SK-N-SH (cell line): ENCODE measurements at regions not wholly inside any gene's neighbourhood (a gene's known extent, or its start where the extent isn't known, plus 50 kb on each side); places are given as distances from the start of the nearest gene placed in this dataset.

Experiments used
- CTCF ChIA-PET: fragments of 300-600, 350-600 bp; formaldehyde crosslinking; extraction: SDS; loops from one replicate; lab custom pipeline; 2021; lab: Yijun Ruan, JAX
- POLR2A ChIA-PET: fragments of 350-600 bp; sonication (Branson Sonifier 250); formaldehyde crosslinking; extraction: SDS; loops from one replicate; lab custom pipeline; 2020; ENCODE audit warnings: antibody characterized with exemption, inconsistent platforms; lab: Yijun Ruan, JAX
- DNase-seq: peaks from one replicate; pipeline ENCODE4 v3.0.0; 2012
- H2AFZ ChIP-seq: fragments of 200-600 bp; sonication (generic); 2 replicates; pipeline ENCODE4 v1.8.1; 2016; ENCODE audit warnings: antibody characterized with exemption, mild to moderate bottlenecking, low read depth
- H3F3A ChIP-seq: fragments of 200-600 bp; sonication (generic); replicated peaks from 2 replicates; pipeline ENCODE3; 2016; ENCODE audit warnings: antibody characterized with exemption, mild to moderate bottlenecking; ENCODE audit not compliant: insufficient read depth
- H3K27ac ChIP-seq, 2 experiments: fragments of 200-500 bp in 1 of 2; fragments of 200-600 bp in 1 of 2; sonication (Bioruptor generic) in 1 of 2; sonication (generic), shearing (Covaris generic) in 1 of 2; 2 replicates each; pipeline versions ENCODE4 v1.5.1 to v1.6.1; 2014 to 2016; ENCODE audit warnings: low read depth in 2 of 2, inconsistent platforms in 1 of 2, low read length in 1 of 2, mild to moderate bottlenecking in 1 of 2, mixed read lengths in 1 of 2
- H3K27me3 ChIP-seq: fragments of 200-600 bp; sonication (generic), shearing (Covaris generic); 2 replicates; pipeline ENCODE4 v1.6.1; 2016; ENCODE audit warnings: mixed run types; ENCODE audit not compliant: insufficient read depth
- H3K36me3 ChIP-seq, 2 experiments: fragments of 200-500 bp in 1 of 2; fragments of 200-600 bp in 1 of 2; sonication (Bioruptor generic) in 1 of 2; sonication (generic) in 1 of 2; replicated peaks in 1 of 2; 2 replicates each; pipeline versions ENCODE3 to v1.5.1; 2014 to 2016; ENCODE audit warnings: low read length in 1 of 2, mild to moderate bottlenecking in 1 of 2; ENCODE audit not compliant: insufficient read depth in 2 of 2, control insufficient read depth in 1 of 2
- H3K4me1 ChIP-seq, 2 experiments: fragments of 200-500 bp in 1 of 2; fragments of 200-600 bp in 1 of 2; sonication (Bioruptor generic) in 1 of 2; sonication (generic), shearing (Covaris generic) in 1 of 2; 2 replicates each; pipeline versions ENCODE4 v1.5.1 to v1.6.1; 2014 to 2016; ENCODE audit warnings: low read depth in 1 of 2, low read length in 1 of 2, mixed run types in 1 of 2; ENCODE audit not compliant: insufficient read depth in 2 of 2, control insufficient read depth in 1 of 2
- H3K4me2 ChIP-seq: fragments of 200-600 bp; sonication (generic), shearing (Covaris generic); 2 replicates; pipeline ENCODE4 v1.6.1; 2017; ENCODE audit warnings: mixed run types
- H3K4me3 ChIP-seq, 2 experiments: fragments of 200-500 bp in 1 of 2; fragments of 200-600 bp in 1 of 2; sonication (Bioruptor generic) in 1 of 2; sonication (generic), shearing (Covaris generic) in 1 of 2; 2 replicates each; pipeline versions ENCODE4 v1.5.1 to v1.8.1; 2014 to 2016; ENCODE audit warnings: low read depth in 2 of 2, inconsistent platforms in 1 of 2, low read length in 1 of 2, mild to moderate bottlenecking in 1 of 2, mixed read lengths in 1 of 2, moderate library complexity in 1 of 2
- H3K79me2 ChIP-seq: fragments of 200-600 bp; sonication (generic); 2 replicates; pipeline ENCODE4 v1.8.1; 2017; ENCODE audit warnings: mild to moderate bottlenecking; ENCODE audit not compliant: insufficient read depth
- H3K9ac ChIP-seq: fragments of 200-600 bp; sonication (generic); 2 replicates; pipeline ENCODE4 v1.6.1; 2017; ENCODE audit warnings: mixed run types
- H3K9me2 ChIP-seq: fragments of 200-600 bp; sonication (generic); 2 replicates; pipeline ENCODE4 v1.6.1; 2017; ENCODE audit warnings: mixed run types
- H3K9me3 ChIP-seq: fragments of 200-600 bp; sonication (generic); 2 replicates; pipeline ENCODE4 v1.6.1; 2017; ENCODE audit warnings: mixed run types, mild to moderate bottlenecking, moderate library complexity
- H4K20me1 ChIP-seq: fragments of 200-600 bp; sonication (generic); 2 replicates; pipeline ENCODE4 v1.6.1; 2017; ENCODE audit warnings: mild to moderate bottlenecking, mixed run types; ENCODE audit not compliant: insufficient read depth
- CTCF ChIP-seq: fragments of 200-600 bp; sonication (generic); IDR thresholded peaks from 2 replicates; pipeline ENCODE4 v1.6.1; 2017; ENCODE audit warnings: antibody characterized with exemption, mild to moderate bottlenecking, moderate library complexity
- ELF1 ChIP-seq: IDR thresholded peaks from 2 replicates; pipeline ENCODE4 v1.4.0; 2012
- EP300 ChIP-seq, 2 experiments: IDR thresholded peaks; 2 replicates each; pipeline versions ENCODE4 v1.4.0 to v1.6.1; 2012; ENCODE audit warnings: borderline replicate concordance in 1 of 2, low read depth in 1 of 2, low read length in 1 of 2
- FOXM1 ChIP-seq: IDR thresholded peaks from 2 replicates; pipeline ENCODE4 v1.4.0; 2012; ENCODE audit warnings: low read depth, mild to moderate bottlenecking
- MXI1 ChIP-seq: IDR thresholded peaks from 2 replicates; pipeline ENCODE4 v1.6.1; 2012; ENCODE audit warnings: mild to moderate bottlenecking, low read depth, low read length, improper control_type of control experiment
- NRF1 ChIP-seq: IDR thresholded peaks from 2 replicates; pipeline ENCODE4 v1.6.1; 2012; ENCODE audit warnings: low read depth, mild to moderate bottlenecking, low read length
- PBX3 ChIP-seq: IDR thresholded peaks from 2 replicates; pipeline ENCODE4; 2012
- POLR2AphosphoS5 ChIP-seq: IDR thresholded peaks from 2 replicates; pipeline ENCODE4 v1.6.1; 2012; ENCODE audit warnings: low read depth, low read length
- RAD21 ChIP-seq: IDR thresholded peaks from 2 replicates; pipeline ENCODE4 v1.6.1; 2012; ENCODE audit warnings: mild to moderate bottlenecking, low read length
- RCOR1 ChIP-seq: fragments of 150-350 bp; IDR thresholded peaks from 2 replicates; pipeline ENCODE4 v1.6.1; 2017; ENCODE audit warnings: antibody characterized with exemption, low read length
- REST ChIP-seq: IDR thresholded peaks from 2 replicates; pipeline ENCODE4 v1.6.1; 2012; ENCODE audit warnings: mild to moderate bottlenecking, low read depth, low read length, moderate library complexity
- RFX5 ChIP-seq: IDR thresholded peaks from 2 replicates; pipeline ENCODE4 v1.6.1; 2012; ENCODE audit warnings: mild to moderate bottlenecking, improper control_type of control experiment, low read length
- RXRA ChIP-seq: IDR thresholded peaks from 2 replicates; pipeline ENCODE4 v1.4.0; 2012; ENCODE audit warnings: low read depth, mild to moderate bottlenecking, borderline replicate concordance
- TCF12 ChIP-seq: IDR thresholded peaks from 2 replicates; pipeline ENCODE4 v1.4.0; 2012
- TEAD4 ChIP-seq: IDR thresholded peaks from 2 replicates; pipeline ENCODE4 v1.4.0; 2012; ENCODE audit warnings: mild to moderate bottlenecking, borderline replicate concordance; ENCODE audit not compliant: insufficient read depth
- YY1 ChIP-seq: IDR thresholded peaks from 2 replicates; pipeline ENCODE4 v1.4.0; 2012; ENCODE audit warnings: low read depth, mild to moderate bottlenecking
- WGBS: methylation state at CpG from one replicate; pipeline ENCODE4 v1.1.6; 2017; ENCODE audit warnings: low lambda C conversion rate; 5-methylcytosine and 5-hydroxymethylcytosine counted together
- TF ChIP-seq, protein P1 (sequence below): fragments of 150-350 bp; IDR thresholded peaks from 2 replicates; pipeline ENCODE4 v1.6.1; 2017; ENCODE audit warnings: antibody characterized with exemption, low read length, low read depth, borderline replicate concordance
- TF ChIP-seq, protein P2 (sequence below): IDR thresholded peaks from 2 replicates; pipeline ENCODE4 v1.4.0; 2012; ENCODE audit warnings: low read depth

DNA sequence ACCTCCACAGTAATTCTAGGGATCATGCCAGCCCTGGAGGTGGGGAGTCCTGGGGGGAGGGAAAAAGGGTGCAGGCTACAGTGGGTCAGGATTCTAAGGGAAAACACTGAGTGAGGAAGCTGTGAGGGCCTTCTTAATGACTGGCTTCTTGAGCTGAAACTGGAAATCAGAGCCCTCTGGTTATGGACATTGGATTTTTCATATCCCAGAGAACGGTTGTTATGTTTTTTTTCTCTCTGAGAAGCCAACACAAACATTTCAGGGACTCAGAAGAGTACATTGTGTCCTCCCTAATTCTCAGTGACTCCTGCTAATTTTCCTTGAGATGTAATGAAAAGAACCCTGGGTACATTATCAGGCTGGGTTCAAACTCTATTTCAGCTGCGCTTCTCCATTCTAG, 162.4 kb upstream of the PRDX4 start:
- H3K36me3 ChIP-seq = no peaks in the 10 kb centered on the region
- no peaks in the 10 kb centered on the region for H3K9me2 ChIP-seq
- ChIA-PET CTCF (interaction anchor here (2.1 kb wide), 1 partner anchor 11 kb away, joined by 8 read pairs; no protein-coding TSS in a partner anchor), POLR2A (no interaction called here)
- no peaks in the 10 kb centered on the region for H4K20me1 ChIP-seq
- no peak overlapping the region for H2AFZ ChIP-seq
- 40% methylated on average over 2 of the region's 2 CpGs for WGBS
- H3K79me2 ChIP-seq = no peaks in the 10 kb centered on the region
- H3K27ac ChIP-seq = no peak overlapping the region
- H3K4me2 ChIP-seq = no peak overlapping the region
- DNase-seq = no peak
- H3K9ac ChIP-seq = no peak overlapping the region
- H3F3A ChIP-seq = no peaks in the 10 kb centered on the region
- no peaks in the 10 kb centered on the region for H3K4me1 ChIP-seq
- no peaks in the 10 kb centered on the region for H3K9me3 ChIP-seq
- TF ChIP-seq PBX3 (no peak), MXI1 (no peak), RAD21 (no peak), FOXM1 (no peak), REST (no peak), NRF1 (no peak), TCF12 (no peak), RFX5 (no peak)
- TF ChIP-seq, protein P1, sequence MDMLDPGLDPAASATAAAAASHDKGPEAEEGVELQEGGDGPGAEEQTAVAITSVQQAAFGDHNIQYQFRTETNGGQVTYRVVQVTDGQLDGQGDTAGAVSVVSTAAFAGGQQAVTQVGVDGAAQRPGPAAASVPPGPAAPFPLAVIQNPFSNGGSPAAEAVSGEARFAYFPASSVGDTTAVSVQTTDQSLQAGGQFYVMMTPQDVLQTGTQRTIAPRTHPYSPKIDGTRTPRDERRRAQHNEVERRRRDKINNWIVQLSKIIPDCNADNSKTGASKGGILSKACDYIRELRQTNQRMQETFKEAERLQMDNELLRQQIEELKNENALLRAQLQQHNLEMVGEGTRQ = no peak
- TF ChIP-seq, all 33 proteins: peak for 0
- Histone ChIP-seq H3K4me3 (no peak overlapping the region), H3K27me3 (no peaks in the 10 kb centered on the region)

DNA sequence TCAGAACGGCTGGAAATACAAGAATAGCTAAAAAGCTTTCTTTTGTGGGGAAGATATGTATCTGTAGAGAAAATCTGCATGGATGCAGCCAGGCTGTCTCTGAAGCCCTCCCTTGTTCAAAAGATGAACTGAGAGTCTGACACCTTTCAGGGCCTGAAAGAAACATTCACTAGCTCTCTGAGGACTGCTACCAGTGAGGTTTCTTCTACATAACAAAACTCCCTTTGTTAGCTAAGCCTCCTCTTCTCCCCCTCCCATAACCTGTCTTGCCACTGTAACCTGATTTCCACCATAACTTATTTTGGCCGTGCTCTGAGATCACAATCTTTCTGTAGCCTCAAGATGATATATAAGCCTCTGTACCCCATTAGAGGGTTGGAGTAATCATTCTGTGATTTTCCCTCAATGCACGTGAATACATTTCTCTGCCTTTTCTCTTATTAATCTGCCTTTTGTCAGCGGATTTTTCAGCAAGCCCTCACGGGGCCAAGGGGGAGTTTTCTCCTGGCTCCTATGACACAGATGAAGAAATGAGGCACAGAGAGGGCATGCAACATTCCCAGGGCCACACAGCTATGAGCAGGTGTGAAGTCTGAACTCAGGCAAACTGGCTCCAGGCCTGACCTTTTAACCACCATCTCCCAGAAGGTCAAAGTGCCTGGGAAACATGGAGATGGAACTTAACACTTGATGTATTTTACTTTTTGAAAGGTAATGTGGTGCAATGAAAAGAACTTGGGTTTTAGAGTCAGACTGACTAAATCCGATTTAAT, 161.6 kb upstream of the PRDX4 start:
- no peak for DNase-seq
- no peak overlapping the region for H3K9ac ChIP-seq
- H3K9me2 ChIP-seq = no peaks in the 10 kb centered on the region
- H3K36me3 ChIP-seq = no peaks in the 10 kb centered on the region
- H3K4me3 ChIP-seq = no peak overlapping the region
- no peaks in the 10 kb centered on the region for H3K4me1 ChIP-seq
- CTCF ChIA-PET = no interaction called here
- 26% methylated on average over 6 of the region's 6 CpGs for WGBS
- no peak overlapping the region for H3K27ac ChIP-seq
- no peaks in the 10 kb centered on the region for H3K79me2 ChIP-seq
- no peak overlapping the region for H2AFZ ChIP-seq
- no peaks in the 10 kb centered on the region for H4K20me1 ChIP-seq
- POLR2A ChIA-PET = no interaction called here
- H3F3A ChIP-seq = no peaks in the 10 kb centered on the region
- no peaks in the 10 kb centered on the region for H3K27me3 ChIP-seq
- no peak overlapping the region for H3K4me2 ChIP-seq
- H3K9me3 ChIP-seq = no peaks in the 10 kb centered on the region
- TF ChIP-seq NRF1 (no peak), PBX3 (no peak), TEAD4 (no peak), RCOR1 (no peak), CTCF (no peak), ELF1 (no peak), RFX5 (no peak), RXRA (no peak), POLR2AphosphoS5 (no peak), YY1 (no peak), EP300 (IDR thresholded peaks at IDR 0.05; ENCODE audit: borderline replicate concordance in 1 of 2, low read depth in 1 of 2, low read length in 1 of 2) (no peak), RAD21 (no peak)
- TF ChIP-seq, protein P2, sequence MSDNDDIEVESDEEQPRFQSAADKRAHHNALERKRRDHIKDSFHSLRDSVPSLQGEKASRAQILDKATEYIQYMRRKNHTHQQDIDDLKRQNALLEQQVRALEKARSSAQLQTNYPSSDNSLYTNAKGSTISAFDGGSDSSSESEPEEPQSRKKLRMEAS = no peak
